Esophagus (tissue), 2 donors: ENCODE measurements at regions not wholly inside any gene's neighbourhood (a gene's known extent, or its start where the extent isn't known, plus 50 kb on each side); places are given as distances from the start of the nearest gene placed in this dataset.

Experiments
- H3K27ac ChIP-seq, 2 donors: one replicate each; pipeline ENCODE4 v1.5.1; 2013; ENCODE audit warnings: low read depth in 2 of 2, mild to moderate bottlenecking in 2 of 2, inconsistent platforms in 1 of 2, low read length in 1 of 2, moderate library complexity in 1 of 2
- H3K27me3 ChIP-seq, 2 donors: one replicate each; pipeline ENCODE4 v1.6.1; 2013; ENCODE audit warnings: low read length in 2 of 2, control low read depth in 1 of 2, mild to moderate bottlenecking in 1 of 2; ENCODE audit not compliant: insufficient read depth in 2 of 2, control insufficient read depth in 1 of 2
- H3K36me3 ChIP-seq, 2 donors: one replicate each; pipeline ENCODE4 v1.6.1; 2013; ENCODE audit warnings: low read length in 1 of 2; ENCODE audit not compliant: control insufficient read depth in 2 of 2, insufficient read depth in 2 of 2
- H3K4me1 ChIP-seq, 2 donors: one replicate each; pipeline ENCODE4 v1.6.1; 2013; ENCODE audit warnings: low read length in 1 of 2; ENCODE audit not compliant: control insufficient read depth in 2 of 2, insufficient read depth in 2 of 2
- H3K4me3 ChIP-seq, 2 donors: one replicate each; pipeline ENCODE4 v1.5.1; 2013; ENCODE audit warnings: low read length in 2 of 2, mild to moderate bottlenecking in 2 of 2, low read depth in 1 of 2, moderate library complexity in 1 of 2
- H3K9me3 ChIP-seq, 2 donors: one replicate each; pipeline ENCODE4 v1.6.1; 2013; ENCODE audit warnings: mild to moderate bottlenecking in 2 of 2, low read depth in 1 of 2, low read length in 1 of 2, moderate library complexity in 1 of 2; ENCODE audit not compliant: control insufficient read depth in 2 of 2, insufficient read depth in 1 of 2
- WGBS, 2 donors: extraction: QIAGEN DNeasy Blood & Tissue Kit; methylation state at CpG; one replicate each; pipeline ENCODE4 v1.1.7; 2013; 5-methylcytosine and 5-hydroxymethylcytosine counted together
- donor health status: healthy with polysubstance abuse.
- donor health status: Bipolar disorder and iron deficiency.

- Histone ChIP-seq H3K4me1 (no peaks in the 10 kb centered on the region), H3K36me3 (no peaks in the 10 kb centered on the region)
- WGBS, 2 donors: 85% methylated on average over 10 of the region's 10 CpGs
These were observed 1074.3 kb downstream of the BRD1 start for GRCh38 chr22:48753381-48753730.

GRCh38 chr22:48752451-48753380 lies 1075.0 kb downstream of the BRD1 start:
- 76 to 77% methylated on average over 22 of the region's 22 CpGs for WGBS, 2 donors
- H3K27me3 ChIP-seq: no peaks in the 10 kb centered on the region

More at GRCh38 chr22:48753381-48753730, 1074.3 kb downstream of the BRD1 start:
- no peak overlapping the region for H3K4me3 ChIP-seq
- H3K9me3 ChIP-seq: no peaks in the 10 kb centered on the region
- no peak overlapping the region for H3K27ac ChIP-seq
- H3K27me3 ChIP-seq: no peaks in the 10 kb centered on the region

GRCh38 chr22:48751539-48752437 lies 1075.9 kb downstream of the BRD1 start:
- Histone ChIP-seq H3K36me3 (no peaks in the 10 kb centered on the region), H3K27me3 (no peaks in the 10 kb centered on the region), H3K4me3 (no peak overlapping the region), H3K4me1 (no peaks in the 10 kb centered on the region), H3K27ac (no peak overlapping the region), H3K9me3 (no peaks in the 10 kb centered on the region)
- WGBS, 2 donors: 80 to 82% methylated on average over 26 of the region's 26 CpGs

More at GRCh38 chr22:48752451-48753380, 1075.0 kb downstream of the BRD1 start:
- H3K36me3 ChIP-seq: no peaks in the 10 kb centered on the region
- H3K27ac ChIP-seq: no peak overlapping the region
- no peaks in the 10 kb centered on the region for H3K9me3 ChIP-seq
- no peaks in the 10 kb centered on the region for H3K4me1 ChIP-seq
- no peak overlapping the region for H3K4me3 ChIP-seq

DNA sequence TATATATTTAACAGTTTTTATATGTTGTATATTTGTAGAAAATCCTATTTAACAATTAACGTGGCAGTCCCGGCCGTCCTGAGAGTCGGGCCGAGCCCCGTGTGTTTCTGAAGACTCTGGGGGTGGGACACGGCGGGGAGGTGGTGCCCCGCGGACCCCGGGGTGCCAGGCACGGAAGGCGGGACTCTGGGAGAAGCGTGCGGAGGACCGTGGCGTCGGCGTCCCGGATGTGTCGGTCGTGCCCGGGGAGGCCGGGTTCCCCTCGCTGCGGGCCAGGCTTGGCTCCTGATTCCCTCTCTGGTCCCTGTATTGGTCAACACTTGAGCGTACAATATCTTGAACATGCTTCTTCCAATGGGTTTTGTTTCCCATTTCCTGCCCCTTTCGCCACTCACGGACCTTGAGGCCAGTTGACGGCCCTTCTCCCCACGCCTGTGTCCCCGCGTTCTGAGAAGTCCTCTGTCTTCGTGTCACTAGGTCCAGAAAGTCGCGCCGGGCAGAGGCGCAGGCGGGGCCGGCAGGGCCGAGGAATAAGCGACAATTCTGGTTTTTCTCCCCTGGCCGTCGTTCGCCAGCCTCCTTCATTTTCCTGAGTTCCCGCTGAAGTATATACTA lies 1076.7 kb downstream of the BRD1 start:
- Histone ChIP-seq H3K27me3 (no peaks in the 10 kb centered on the region), H3K9me3 (no peaks in the 10 kb centered on the region), H3K27ac (no peak overlapping the region), H3K4me1 (no peaks in the 10 kb centered on the region), H3K36me3 (no peaks in the 10 kb centered on the region), H3K4me3 (no peak overlapping the region)
- 95 to 96% methylated on average over 46 of the region's 46 CpGs for WGBS, 2 donors

DNA sequence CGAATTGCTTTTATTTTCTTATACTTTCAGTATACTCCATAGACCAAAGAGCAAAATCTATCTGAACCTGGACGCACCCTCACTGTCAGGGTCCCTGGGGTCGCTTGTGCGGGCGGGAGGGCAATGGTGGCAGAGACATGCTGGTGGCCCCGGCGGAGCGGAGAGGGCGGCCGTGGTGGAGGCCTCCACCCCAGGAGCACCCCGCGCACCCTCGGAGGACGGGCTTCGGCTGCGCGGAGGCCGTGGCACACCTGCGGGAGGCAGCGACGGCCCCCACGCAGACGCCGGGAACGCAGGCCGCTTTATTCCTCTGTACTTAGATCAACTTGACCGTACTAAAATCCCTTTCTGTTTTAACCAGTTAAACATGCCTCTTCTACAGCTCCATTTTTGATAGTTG lies 1077.4 kb downstream of the BRD1 start:
- WGBS, 2 donors: 93% methylated on average over 27 of the region's 27 CpGs
- H3K27me3 ChIP-seq: no peaks in the 10 kb centered on the region
- no peak overlapping the region for H3K27ac ChIP-seq
- no peaks in the 10 kb centered on the region for H3K4me1 ChIP-seq
- H3K4me3 ChIP-seq: no peak overlapping the region
- H3K9me3 ChIP-seq: no peaks in the 10 kb centered on the region
- H3K36me3 ChIP-seq: no peaks in the 10 kb centered on the region

- WGBS, 2 donors: 83 to 84% methylated on average over 35 to 37 of the region's 37 CpGs
These were observed 1078.0 kb downstream of the BRD1 start for GRCh38 chr22:48749555-48750227.

DNA sequence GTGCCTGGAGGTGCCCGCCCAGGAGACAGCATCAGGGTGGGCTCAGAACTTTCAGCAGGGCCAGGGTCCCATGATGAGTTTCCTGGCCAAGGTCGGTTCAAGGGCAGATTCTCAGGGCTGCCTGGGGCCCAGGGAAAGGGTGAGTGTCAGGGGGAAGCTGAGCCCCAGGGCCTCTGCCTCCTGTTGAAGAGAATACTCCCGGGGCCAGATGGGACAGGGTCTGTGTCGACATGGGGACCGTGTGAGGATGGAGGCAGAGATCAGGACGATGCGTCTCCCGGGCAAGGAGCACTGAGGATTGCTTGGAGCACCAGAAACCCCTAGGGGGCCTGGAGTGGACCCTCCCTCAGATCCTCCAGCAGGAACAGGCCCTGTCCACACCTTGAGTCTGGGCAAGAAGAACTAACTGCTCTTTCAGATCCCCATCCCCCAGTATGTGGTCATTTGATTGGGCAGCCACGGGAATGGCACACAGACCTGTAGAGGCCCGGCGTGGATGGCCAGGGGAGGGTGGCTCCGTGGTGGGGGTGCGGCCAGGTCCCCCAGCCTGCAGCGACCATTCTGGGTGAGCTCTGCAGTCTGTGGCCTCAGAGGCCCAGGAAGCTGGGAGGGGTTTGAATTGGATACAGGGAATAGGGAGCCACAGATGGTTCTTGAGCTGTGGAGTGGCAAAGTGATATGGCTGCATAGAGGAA lies 1078.7 kb downstream of the BRD1 start:
- Histone ChIP-seq H3K9me3 (no peaks in the 10 kb centered on the region), H3K4me1 (no peaks in the 10 kb centered on the region), H3K36me3 (no peaks in the 10 kb centered on the region), H3K4me3 (no peak overlapping the region), H3K27me3 (no peaks in the 10 kb centered on the region), H3K27ac (no peak overlapping the region)
- 81 to 85% methylated on average over 14 of the region's 14 CpGs for WGBS, 2 donors

More at GRCh38 chr22:48749555-48750227, 1078.0 kb downstream of the BRD1 start:
- H3K4me1 ChIP-seq: no peaks in the 10 kb centered on the region
- no peaks in the 10 kb centered on the region for H3K27me3 ChIP-seq
- H3K36me3 ChIP-seq: no peaks in the 10 kb centered on the region
- H3K27ac ChIP-seq: no peak overlapping the region
- H3K4me3 ChIP-seq: no peak overlapping the region
- H3K9me3 ChIP-seq: no peaks in the 10 kb centered on the region

GRCh38 chr22:48748113-48748859 lies 1079.4 kb downstream of the BRD1 start:
- Histone ChIP-seq H3K4me1 (no peaks in the 10 kb centered on the region), H3K4me3 (no peak overlapping the region), H3K9me3 (no peaks in the 10 kb centered on the region), H3K27me3 (no peaks in the 10 kb centered on the region), H3K36me3 (no peaks in the 10 kb centered on the region), H3K27ac (no peak overlapping the region)
- 75 to 86% methylated on average over 20 of the region's 20 CpGs for WGBS, 2 donors
